Vagina (tissue), 2 donors: ENCODE measurements at regions not wholly inside any gene's neighbourhood (a gene's known extent, or its start where the extent isn't known, plus 50 kb on each side); places are given as distances from the start of the nearest gene placed in this dataset.

ENCODE experiments used
- CTCF ChIP-seq, 3 experiments: fragments of 450-650 bp in 2 of 3; fragments of 200-600 bp in 1 of 3; sonication (generic) in 1 of 3; IDR thresholded peaks; one replicate each; pipeline ENCODE4 v1.5.1; 2017 to 2019; ENCODE audit warnings: antibody characterized with exemption in 3 of 3, mild to moderate bottlenecking in 2 of 3, moderate library complexity in 2 of 3
- POLR2A ChIP-seq, 2 donors: fragments of 450-650 bp; IDR thresholded peaks; one replicate each; pipeline ENCODE4 v1.6.1; 2017; ENCODE audit warnings: antibody characterized with exemption in 2 of 2, mild to moderate bottlenecking in 2 of 2, moderate library complexity in 2 of 2
- POLR2AphosphoS5 ChIP-seq, 2 donors: sonication (generic); formaldehyde crosslinking; IDR thresholded peaks; one replicate each; pipeline ENCODE4 v1.9.0; 2017; ENCODE audit warnings: antibody characterized with exemption in 2 of 2, mild to moderate bottlenecking in 2 of 2, low read depth in 1 of 2; ENCODE audit not compliant: insufficient read depth in 1 of 2

GRCh38 chr9:28444637-28445036, 871.4 kb upstream of the C9orf72 start:
- TF ChIP-seq CTCF (IDR thresholded peaks at IDR 0.05) (no peak), POLR2A (IDR thresholded peaks at IDR 0.05) (no peak), POLR2AphosphoS5 (IDR thresholded peaks at IDR 0.05; ENCODE audit: insufficient read depth in 1 of 2, low read depth in 1 of 2) (no peak)
